ENCODE measurements at regions not wholly inside any gene's neighbourhood (a gene's known extent, or its start where the extent isn't known, plus 50 kb on each side); places are given as distances from the start of the nearest gene placed in this dataset.

DNA sequence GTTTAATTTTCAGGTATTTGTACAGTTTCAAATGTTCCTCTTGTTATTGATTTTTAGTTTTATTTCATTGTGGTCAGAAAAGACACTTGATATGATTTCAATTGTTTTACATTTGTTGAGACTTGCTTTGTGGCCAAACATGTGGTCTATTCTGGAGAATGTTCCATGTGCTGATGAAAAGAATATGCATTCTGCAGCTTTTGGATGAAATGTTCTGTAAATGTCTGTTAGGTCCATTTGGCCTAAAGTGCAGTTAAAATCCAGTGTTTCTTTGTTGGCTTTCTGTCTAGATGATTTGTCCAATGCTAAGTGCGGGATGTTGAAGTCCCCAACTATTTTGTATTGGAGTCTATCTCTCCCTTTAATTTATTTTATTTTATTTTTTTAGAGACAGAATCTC, 70.5 kb downstream of the ZNF503 start:
- no peaks in the 10 kb centered on the region for H3K27me3 Mint-ChIP-seq (ENCODE audit: insufficient read depth, low read depth, poor library complexity)
- peaks cover 18% of the 10 kb centered on the region for H3K36me3 Mint-ChIP-seq (ENCODE audit: low read depth)
- Histone ChIP-seq H3K4me1 (ENCODE audit: insufficient read depth) (no peaks in the 10 kb centered on the region), H4K20me1 (replicated peaks; ENCODE audit: insufficient read depth) (no peaks in the 10 kb centered on the region), H3F3A (replicated peaks; ENCODE audit: low read depth) (no peaks in the 10 kb centered on the region), H3K4me3 (no peak overlapping the region), H3K79me2 (replicated peaks; ENCODE audit: insufficient read depth) (no peaks in the 10 kb centered on the region), H3K4me2 (no peak overlapping the region), H3K9me2 (ENCODE audit: insufficient read depth) (no peaks in the 10 kb centered on the region), H3K27ac (ENCODE audit: low read depth) (no peak overlapping the region), H3K27me3 (ENCODE audit: insufficient read depth) (no peaks in the 10 kb centered on the region), H2AFZ (no peak overlapping the region), H3K36me3 (ENCODE audit: insufficient read depth) (no peaks in the 10 kb centered on the region)
- no peak overlapping the region for H3K27ac Mint-ChIP-seq
- peaks cover 29% of the 10 kb centered on the region for H3K9me3 Mint-ChIP-seq
- ATAC-seq (no peak), DNase-seq (ENCODE audit: low spot score) (no peak)
- TF ChIP-seq EZH2phosphoT487 (IDR thresholded peaks at IDR 0.05; ENCODE audit: unreplicated experiment) (no peak), CREB1 (CRISPR knock-in tag; IDR thresholded peaks at IDR 0.05; ENCODE audit: low read depth) (no peak), EZH2 (IDR thresholded peaks at IDR 0.05; ENCODE audit: low read depth, unreplicated experiment) (no peak), ZNF331 (CRISPR knock-in tag; IDR thresholded peaks at IDR 0.05; ENCODE audit: low read depth) (no peak), ZNF114 (CRISPR knock-in tag; IDR thresholded peaks at IDR 0.05) (no peak), NANOG (IDR thresholded peaks at IDR 0.05; ENCODE audit: borderline replicate concordance) (no peak), CTCF (conservative IDR thresholded peaks at IDR 0.05; ENCODE audit: low read depth in 2 of 2) (no peak), STAT1 (IDR thresholded peaks at IDR 0.05; ENCODE audit: unreplicated experiment) (no peak), JUNB (IDR thresholded peaks at IDR 0.05; ENCODE audit: unreplicated experiment) (no peak), POLR2AphosphoS5 (IDR thresholded peaks at IDR 0.05; ENCODE audit: low read depth) (no peak)
- TF ChIP-seq, protein P1, sequence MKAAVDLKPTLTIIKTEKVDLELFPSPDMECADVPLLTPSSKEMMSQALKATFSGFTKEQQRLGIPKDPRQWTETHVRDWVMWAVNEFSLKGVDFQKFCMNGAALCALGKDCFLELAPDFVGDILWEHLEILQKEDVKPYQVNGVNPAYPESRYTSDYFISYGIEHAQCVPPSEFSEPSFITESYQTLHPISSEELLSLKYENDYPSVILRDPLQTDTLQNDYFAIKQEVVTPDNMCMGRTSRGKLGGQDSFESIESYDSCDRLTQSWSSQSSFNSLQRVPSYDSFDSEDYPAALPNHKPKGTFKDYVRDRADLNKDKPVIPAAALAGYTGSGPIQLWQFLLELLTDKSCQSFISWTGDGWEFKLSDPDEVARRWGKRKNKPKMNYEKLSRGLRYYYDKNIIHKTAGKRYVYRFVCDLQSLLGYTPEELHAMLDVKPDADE (IDR thresholded peaks at IDR 0.05) = no peak
- TF ChIP-seq, protein P2, sequence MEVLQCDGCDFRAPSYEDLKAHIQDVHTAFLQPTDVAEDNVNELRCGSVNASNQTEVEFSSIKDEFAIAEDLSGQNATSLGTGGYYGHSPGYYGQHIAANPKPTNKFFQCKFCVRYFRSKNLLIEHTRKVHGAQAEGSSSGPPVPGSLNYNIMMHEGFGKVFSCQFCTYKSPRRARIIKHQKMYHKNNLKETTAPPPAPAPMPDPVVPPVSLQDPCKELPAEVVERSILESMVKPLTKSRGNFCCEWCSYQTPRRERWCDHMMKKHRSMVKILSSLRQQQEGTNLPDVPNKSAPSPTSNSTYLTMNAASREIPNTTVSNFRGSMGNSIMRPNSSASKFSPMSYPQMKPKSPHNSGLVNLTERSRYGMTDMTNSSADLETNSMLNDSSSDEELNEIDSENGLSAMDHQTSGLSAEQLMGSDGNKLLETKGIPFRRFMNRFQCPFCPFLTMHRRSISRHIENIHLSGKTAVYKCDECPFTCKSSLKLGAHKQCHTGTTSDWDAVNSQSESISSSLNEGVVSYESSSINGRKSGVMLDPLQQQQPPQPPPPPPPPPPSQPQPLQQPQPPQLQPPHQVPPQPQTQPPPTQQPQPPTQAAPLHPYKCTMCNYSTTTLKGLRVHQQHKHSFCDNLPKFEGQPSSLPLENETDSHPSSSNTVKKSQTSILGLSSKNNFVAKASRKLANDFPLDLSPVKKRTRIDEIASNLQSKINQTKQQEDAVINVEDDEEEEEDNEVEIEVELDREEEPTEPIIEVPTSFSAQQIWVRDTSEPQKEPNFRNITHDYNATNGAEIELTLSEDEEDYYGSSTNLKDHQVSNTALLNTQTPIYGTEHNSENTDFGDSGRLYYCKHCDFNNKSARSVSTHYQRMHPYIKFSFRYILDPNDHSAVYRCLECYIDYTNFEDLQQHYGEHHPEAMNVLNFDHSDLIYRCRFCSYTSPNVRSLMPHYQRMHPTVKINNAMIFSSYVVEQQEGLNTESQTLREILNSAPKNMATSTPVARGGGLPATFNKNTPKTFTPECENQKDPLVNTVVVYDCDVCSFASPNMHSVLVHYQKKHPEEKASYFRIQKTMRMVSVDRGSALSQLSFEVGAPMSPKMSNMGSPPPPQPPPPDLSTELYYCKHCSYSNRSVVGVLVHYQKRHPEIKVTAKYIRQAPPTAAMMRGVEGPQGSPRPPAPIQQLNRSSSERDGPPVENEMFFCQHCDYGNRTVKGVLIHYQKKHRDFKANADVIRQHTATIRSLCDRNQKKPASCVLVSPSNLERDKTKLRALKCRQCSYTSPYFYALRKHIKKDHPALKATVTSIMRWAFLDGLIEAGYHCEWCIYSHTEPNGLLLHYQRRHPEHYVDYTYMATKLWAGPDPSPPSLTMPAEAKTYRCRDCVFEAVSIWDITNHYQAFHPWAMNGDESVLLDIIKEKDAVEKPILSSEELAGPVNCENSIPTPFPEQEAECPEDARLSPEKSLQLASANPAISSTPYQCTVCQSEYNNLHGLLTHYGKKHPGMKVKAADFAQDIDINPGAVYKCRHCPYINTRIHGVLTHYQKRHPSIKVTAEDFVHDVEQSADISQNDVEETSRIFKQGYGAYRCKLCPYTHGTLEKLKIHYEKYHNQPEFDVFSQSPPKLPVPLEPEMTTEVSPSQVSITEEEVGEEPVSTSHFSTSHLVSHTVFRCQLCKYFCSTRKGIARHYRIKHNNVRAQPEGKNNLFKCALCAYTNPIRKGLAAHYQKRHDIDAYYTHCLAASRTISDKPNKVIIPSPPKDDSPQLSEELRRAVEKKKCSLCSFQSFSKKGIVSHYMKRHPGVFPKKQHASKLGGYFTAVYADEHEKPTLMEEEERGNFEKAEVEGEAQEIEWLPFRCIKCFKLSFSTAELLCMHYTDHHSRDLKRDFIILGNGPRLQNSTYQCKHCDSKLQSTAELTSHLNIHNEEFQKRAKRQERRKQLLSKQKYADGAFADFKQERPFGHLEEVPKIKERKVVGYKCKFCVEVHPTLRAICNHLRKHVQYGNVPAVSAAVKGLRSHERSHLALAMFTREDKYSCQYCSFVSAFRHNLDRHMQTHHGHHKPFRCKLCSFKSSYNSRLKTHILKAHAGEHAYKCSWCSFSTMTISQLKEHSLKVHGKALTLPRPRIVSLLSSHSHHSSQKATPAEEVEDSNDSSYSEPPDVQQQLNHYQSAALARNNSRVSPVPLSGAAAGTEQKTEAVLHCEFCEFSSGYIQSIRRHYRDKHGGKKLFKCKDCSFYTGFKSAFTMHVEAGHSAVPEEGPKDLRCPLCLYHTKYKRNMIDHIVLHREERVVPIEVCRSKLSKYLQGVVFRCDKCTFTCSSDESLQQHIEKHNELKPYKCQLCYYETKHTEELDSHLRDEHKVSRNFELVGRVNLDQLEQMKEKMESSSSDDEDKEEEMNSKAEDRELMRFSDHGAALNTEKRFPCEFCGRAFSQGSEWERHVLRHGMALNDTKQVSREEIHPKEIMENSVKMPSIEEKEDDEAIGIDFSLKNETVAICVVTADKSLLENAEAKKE (CRISPR knock-in tag; IDR thresholded peaks at IDR 0.05) = no peak
- TF ChIP-seq, protein P3, sequence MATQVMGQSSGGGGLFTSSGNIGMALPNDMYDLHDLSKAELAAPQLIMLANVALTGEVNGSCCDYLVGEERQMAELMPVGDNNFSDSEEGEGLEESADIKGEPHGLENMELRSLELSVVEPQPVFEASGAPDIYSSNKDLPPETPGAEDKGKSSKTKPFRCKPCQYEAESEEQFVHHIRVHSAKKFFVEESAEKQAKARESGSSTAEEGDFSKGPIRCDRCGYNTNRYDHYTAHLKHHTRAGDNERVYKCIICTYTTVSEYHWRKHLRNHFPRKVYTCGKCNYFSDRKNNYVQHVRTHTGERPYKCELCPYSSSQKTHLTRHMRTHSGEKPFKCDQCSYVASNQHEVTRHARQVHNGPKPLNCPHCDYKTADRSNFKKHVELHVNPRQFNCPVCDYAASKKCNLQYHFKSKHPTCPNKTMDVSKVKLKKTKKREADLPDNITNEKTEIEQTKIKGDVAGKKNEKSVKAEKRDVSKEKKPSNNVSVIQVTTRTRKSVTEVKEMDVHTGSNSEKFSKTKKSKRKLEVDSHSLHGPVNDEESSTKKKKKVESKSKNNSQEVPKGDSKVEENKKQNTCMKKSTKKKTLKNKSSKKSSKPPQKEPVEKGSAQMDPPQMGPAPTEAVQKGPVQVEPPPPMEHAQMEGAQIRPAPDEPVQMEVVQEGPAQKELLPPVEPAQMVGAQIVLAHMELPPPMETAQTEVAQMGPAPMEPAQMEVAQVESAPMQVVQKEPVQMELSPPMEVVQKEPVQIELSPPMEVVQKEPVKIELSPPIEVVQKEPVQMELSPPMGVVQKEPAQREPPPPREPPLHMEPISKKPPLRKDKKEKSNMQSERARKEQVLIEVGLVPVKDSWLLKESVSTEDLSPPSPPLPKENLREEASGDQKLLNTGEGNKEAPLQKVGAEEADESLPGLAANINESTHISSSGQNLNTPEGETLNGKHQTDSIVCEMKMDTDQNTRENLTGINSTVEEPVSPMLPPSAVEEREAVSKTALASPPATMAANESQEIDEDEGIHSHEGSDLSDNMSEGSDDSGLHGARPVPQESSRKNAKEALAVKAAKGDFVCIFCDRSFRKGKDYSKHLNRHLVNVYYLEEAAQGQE (IDR thresholded peaks at IDR 0.05; ENCODE audit: unreplicated experiment) = no peak
- no peak overlapping the region for H3K4me3 Mint-ChIP-seq
- no peaks in the 10 kb centered on the region for H3K4me1 Mint-ChIP-seq
